Activated CD8-positive, alpha-beta T cell treated with anti-CD3 and anti-CD28 coated beads for 36 hours (primary cell): ENCODE measurements at regions not wholly inside any gene's neighbourhood (a gene's known extent, or its start where the extent isn't known, plus 50 kb on each side); places are given as distances from the start of the nearest gene placed in this dataset.

ENCODE experiments used
- ATAC-seq: fragments of 200-7000 bp; cut with Tn5 transposase; one replicate; pipeline ENCODE4 v1.10.0; 2021; ENCODE audit warnings: mild to moderate bottlenecking, moderate library complexity
- CTCF ChIA-PET: fragments of 350-600 bp; sonication (Branson Sonifier 250); formaldehyde crosslinking; loops from one replicate; lab custom pipeline; 2021; ENCODE audit warnings: antibody characterized with exemption; lab: Charles Lee
- POLR2A ChIA-PET: fragments of 350-600 bp; sonication (Branson Sonifier 250); formaldehyde crosslinking; loops from one replicate; lab custom pipeline; 2021; ENCODE audit warnings: antibody characterized with exemption; lab: Charles Lee
- DNase-seq: peaks from one replicate; pipeline ENCODE4 v3.0.0-alpha.2; 2020
- H3K27ac Mint-ChIP-seq: one replicate; pipeline ENCODE4 v1.8.0; 2021; ENCODE audit warnings: mild to moderate bottlenecking, mixed read lengths
- H3K27me3 Mint-ChIP-seq: one replicate; pipeline ENCODE4 v1.8.0; 2021; ENCODE audit warnings: mixed read lengths
- H3K36me3 Mint-ChIP-seq: one replicate; pipeline ENCODE4 v1.8.0; 2021; ENCODE audit warnings: low read depth, mixed read lengths
- H3K4me1 Mint-ChIP-seq: one replicate; pipeline ENCODE4 v1.8.0; 2021; ENCODE audit warnings: low read depth, mixed read lengths
- H3K4me3 Mint-ChIP-seq: one replicate; pipeline ENCODE4 v1.8.0; 2021; ENCODE audit warnings: mild to moderate bottlenecking, moderate library complexity, mixed read lengths
- H3K9me3 Mint-ChIP-seq: one replicate; pipeline ENCODE4 v1.8.0; 2021; ENCODE audit warnings: mixed read lengths
- CTCF ChIP-seq: fragments of 200-600 bp; IDR thresholded peaks from one replicate; pipeline ENCODE4 v1.8.0; 2022; ENCODE audit warnings: antibody characterized with exemption, mild to moderate bottlenecking
- intact Hi-C: fragments of 100-400 bp; cut with micrococcal nuclease; formaldehyde crosslinking; loops from one replicate; pipeline ENCODE4 v1.10.0; 2022

- Mint-ChIP-seq H3K27ac (no peak overlapping the region), H3K4me1 (no peaks in the 10 kb centered on the region), H3K4me3 (no peak overlapping the region), H3K27me3 (no peaks in the 10 kb centered on the region), H3K36me3 (no peaks in the 10 kb centered on the region), H3K9me3 (peaks cover 9% of the 10 kb centered on the region)
- ATAC-seq (no peak), DNase-seq (no peak)
- TF ChIP-seq CTCF: no peak
- ChIA-PET CTCF (no interaction called here), POLR2A (no interaction called here)
- intact Hi-C loops: no loop called here
Measured at GRCh38 chr6:62914530-62914929, 296.7 kb upstream of the FKBP1C start.

- H3K27me3 Mint-ChIP-seq: no peaks in the 10 kb centered on the region
- no peak overlapping the region for H3K27ac Mint-ChIP-seq
- no peaks in the 10 kb centered on the region for H3K4me1 Mint-ChIP-seq
- ChIA-PET POLR2A (interaction anchor here (0.7 kb wide), 1 partner anchor 1343 kb away, joined by 3 read pairs; no protein-coding TSS in a partner anchor), CTCF (no interaction called here)
- H3K9me3 Mint-ChIP-seq: peaks cover 7% of the 10 kb centered on the region
- ATAC-seq: no peak
- no peak for TF ChIP-seq CTCF
- intact Hi-C loops: no loop called here
- no peak overlapping the region for H3K4me3 Mint-ChIP-seq
- no peaks in the 10 kb centered on the region for H3K36me3 Mint-ChIP-seq
- DNase-seq: no peak
Measured at GRCh38 chr6:62923728-62924127, 287.5 kb upstream of the FKBP1C start.

DNA sequence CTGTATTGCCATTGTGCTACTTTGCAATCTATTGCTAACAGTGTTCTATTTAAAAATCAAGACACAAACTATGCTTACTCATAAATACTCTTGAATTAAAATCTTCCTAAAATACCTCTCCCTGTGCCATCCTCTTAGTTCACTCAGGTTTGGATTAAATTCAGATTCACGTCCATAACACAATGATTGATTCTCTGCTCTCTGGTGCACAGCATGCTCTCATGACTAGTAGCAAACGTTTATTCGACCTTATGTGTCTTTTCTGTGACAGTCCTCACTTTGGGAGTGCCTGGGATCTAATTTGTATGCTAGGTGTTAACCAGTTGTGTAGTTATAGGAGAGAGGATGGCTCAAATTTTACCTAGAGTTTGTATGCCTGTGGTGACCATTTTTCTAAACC is 270.4 kb upstream of the FKBP1C start:
- TF ChIP-seq CTCF: no peak
- H3K36me3 Mint-ChIP-seq: no peaks in the 10 kb centered on the region
- H3K9me3 Mint-ChIP-seq: peaks cover 4% of the 10 kb centered on the region
- POLR2A ChIA-PET: no interaction called here
- no peak overlapping the region for H3K4me3 Mint-ChIP-seq
- no peaks in the 10 kb centered on the region for H3K27me3 Mint-ChIP-seq
- intact Hi-C loops: no loop called here
- ATAC-seq (no peak), DNase-seq (no peak)
- H3K4me1 Mint-ChIP-seq: no peaks in the 10 kb centered on the region
- CTCF ChIA-PET: no interaction called here
- no peak overlapping the region for H3K27ac Mint-ChIP-seq

DNA sequence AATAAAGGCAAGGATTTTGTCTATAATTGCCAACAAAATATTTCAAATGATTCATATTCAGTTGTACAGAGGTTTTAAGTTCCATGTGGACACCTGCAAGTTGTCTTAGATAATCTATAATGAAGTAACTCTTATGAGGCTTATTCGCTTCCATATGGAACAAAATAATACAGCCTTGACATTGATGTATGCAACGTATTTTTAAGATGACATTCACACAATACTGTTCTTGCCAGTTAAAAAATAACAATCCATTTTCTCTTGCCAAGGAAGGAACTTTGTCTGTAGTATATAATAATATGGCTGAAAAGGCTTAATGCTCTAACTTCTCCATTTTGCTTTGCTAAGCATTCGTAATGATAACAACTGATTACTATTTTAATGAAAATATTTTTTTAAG is 269.3 kb upstream of the FKBP1C start:
- intact Hi-C loops: no loop called here
- POLR2A ChIA-PET: no interaction called here
- Mint-ChIP-seq H3K27ac (no peak overlapping the region), H3K9me3 (peaks cover 3% of the 10 kb centered on the region), H3K4me3 (no peak overlapping the region), H3K36me3 (no peaks in the 10 kb centered on the region), H3K4me1 (no peaks in the 10 kb centered on the region), H3K27me3 (no peaks in the 10 kb centered on the region)
- ATAC-seq (no peak), DNase-seq (no peak)
- TF ChIP-seq CTCF: no peak
- CTCF ChIA-PET: no interaction called here

GRCh38 chr6:62968834-62969233 is 242.4 kb upstream of the FKBP1C start:
- Mint-ChIP-seq H3K4me3 (no peak overlapping the region), H3K4me1 (no peaks in the 10 kb centered on the region), H3K36me3 (no peaks in the 10 kb centered on the region), H3K27ac (no peak overlapping the region), H3K27me3 (no peaks in the 10 kb centered on the region), H3K9me3 (peaks cover 3% of the 10 kb centered on the region)
- intact Hi-C loops: no loop called here
- ChIA-PET POLR2A (no interaction called here), CTCF (interaction anchor here (0.6 kb wide), 1 partner anchor 139 kb away, joined by 3 read pairs; no protein-coding TSS in a partner anchor)
- no peak for ATAC-seq
- no peak for TF ChIP-seq CTCF
- no peak for DNase-seq
